ENCODE measurements at regions not wholly inside any gene's neighbourhood (a gene's known extent, or its start where the extent isn't known, plus 50 kb on each side); places are given as distances from the start of the nearest gene placed in this dataset.

DNA sequence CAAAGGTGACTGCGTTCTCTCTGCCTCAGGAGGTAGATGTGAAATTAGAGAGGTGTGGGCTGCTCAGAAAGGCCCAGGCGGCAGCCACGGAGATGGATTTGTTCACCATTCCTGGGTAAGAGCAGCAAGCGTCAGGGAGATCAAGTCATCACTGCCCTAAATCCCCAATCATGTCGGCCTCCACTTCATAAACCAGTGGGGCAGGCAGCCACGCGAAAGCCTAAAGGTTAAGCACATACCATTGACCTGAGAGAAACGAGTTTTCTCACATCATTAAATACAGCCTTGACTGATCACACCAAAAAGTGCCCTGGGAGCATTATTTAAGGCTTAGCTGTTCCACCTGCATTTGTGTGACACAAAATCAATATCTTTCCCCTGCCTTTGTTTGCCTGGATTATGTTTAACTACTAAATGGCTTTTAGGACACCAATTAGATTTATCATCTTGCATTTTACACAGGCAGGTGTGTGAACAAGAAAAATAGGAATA, 50.7 kb upstream of the FOXB1 start:
- DNase-seq = no peak

DNA sequence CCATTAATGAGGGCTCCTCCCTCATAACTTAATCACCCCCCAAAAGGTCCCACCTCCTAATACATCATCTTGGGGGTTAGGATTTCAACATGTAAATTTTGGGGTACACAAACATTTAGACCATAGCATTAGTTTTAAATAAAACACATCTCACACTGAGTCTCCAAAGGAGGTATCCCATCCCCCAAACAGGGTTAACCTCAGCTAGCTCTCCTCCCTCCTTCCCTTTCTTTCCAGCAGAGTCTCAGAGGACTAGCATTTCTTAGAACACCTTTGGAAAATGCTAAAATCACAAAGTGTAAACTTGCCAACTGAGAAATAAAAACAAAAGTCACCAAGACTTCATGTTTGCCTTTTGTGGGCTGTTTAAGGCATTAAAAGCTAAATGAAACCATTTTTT, 51.2 kb upstream of the FOXB1 start:
- no peak for DNase-seq

- DNase-seq = no peak
These were observed 53.3 kb upstream of the FOXB1 start for GRCh38 chr15:59950603-59951388.

DNA sequence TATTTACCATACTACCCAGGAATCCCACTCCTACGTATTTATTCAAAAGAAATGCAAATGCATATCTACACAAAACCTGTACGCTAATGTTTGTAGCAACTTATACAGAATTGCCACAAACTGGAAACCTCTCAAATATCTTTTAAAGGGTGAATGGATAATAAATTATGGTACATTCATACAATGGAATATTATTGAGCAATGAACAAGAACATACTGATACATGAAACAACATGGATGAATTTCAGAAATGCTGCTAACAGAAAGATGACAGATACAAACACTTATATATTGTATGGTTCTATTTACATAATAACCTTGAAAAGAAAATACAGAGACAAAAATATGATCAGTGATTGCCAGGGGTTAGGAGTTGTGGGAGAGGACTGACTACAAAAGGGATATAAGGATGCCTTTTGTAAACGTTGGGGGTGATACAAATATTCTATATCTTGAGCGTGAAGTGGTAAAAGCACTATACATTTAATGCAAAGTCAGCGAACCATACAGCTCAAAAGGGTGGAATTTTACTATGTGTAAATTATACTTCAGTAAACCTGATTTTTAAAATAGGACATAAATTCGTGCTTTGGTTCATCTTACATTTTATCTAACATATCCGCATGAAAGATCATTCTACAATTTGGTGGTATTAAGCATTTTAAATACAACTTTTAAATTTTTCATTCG, 55.0 kb upstream of the FOXB1 start:
- no peak for DNase-seq

- DNase-seq = no peak
These were observed 58.0 kb upstream of the FOXB1 start for GRCh38 chr15:59946084-59946483.

DNA sequence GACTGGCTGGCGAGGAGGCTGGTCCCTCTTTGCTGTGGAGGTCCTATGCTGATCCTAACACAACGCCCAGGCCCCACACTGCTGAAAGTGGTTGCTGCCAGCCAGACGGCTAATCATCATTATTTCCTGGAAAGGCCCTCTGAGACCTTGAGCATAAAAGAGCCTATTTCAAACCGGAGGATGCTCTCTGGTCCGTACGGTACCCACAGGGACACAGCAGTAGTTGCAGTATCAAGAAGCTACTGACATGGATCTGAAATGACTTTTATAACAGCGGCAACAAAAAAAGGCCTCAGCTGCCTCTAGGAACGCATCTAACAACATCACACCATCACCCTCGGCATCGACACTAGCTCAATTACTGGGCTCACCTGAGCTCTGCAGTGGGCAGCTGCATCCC, 59.1 kb upstream of the FOXB1 start:
- DNase-seq = no peak

- no peak for DNase-seq
These were observed 62.5 kb upstream of the FOXB1 start for GRCh38 chr15:59941612-59942011.

GRCh38 chr15:59940928-59941327, 63.2 kb upstream of the FOXB1 start:
- DNase-seq = no peak

GRCh38 chr15:59940456-59940855, 63.7 kb upstream of the FOXB1 start:
- no peak for DNase-seq

DNA sequence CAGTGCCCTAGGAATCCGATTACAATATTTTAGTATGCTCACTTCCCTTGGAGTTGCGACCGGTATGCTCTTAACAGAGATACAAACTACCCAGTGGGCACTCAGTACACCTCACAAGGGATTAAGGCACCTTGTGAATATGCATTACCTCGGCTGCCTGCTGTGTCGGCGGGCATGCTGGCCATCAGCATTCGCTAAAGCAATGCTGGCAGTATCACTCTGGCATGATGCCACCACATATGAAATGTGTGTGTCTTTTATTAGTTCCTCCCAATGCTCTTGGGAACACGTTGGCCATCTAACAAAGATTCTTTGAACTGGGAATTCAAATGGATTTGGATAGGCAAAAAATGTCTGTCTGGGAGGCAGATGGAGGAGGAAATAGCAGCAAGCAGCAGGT, 67.4 kb upstream of the FOXB1 start:
- no peak for DNase-seq

DNA sequence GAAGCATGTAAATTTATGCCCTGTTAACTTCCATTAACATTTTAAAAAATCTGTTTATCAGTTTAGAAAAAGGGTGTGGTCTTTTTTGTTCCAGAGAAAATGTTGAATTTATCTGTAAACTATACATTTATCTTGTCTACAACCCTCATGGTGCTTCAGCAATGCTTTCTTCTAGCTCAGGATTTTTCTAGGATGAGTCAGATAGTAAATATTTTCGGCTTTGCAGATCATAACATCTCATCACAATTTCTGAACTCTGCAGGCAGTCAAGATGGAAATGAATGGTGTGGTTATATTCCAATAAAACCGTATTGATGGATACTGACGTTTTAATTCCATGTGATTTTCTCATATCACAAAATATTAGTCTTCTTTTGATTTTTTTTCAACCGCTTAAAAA, 70.5 kb upstream of the FOXB1 start:
- DNase-seq = no peak

GRCh38 chr15:59931646-59932261, 72.4 kb upstream of the FOXB1 start:
- no peak for DNase-seq

GRCh38 chr15:59924812-59925522, 79.1 kb upstream of the FOXB1 start:
- no peak for DNase-seq

DNA sequence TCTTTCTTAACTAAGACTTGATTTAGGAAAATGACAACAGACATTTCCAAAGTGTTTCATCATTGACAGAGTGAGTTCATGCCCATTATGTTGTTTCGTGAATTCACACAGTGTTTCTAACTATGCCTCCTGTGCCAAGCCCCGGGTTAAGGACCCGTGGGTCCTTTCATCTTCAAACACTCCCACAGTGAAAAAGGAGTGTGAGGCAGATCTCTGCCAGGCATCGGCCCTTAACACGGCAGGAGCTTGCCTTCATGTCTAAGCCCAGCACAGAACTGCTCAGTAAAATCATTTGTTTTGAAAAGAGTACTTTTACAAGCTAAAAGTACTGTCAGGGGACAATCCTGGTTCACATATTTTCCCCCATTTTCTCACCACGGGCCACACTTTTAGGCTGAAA, 80.0 kb upstream of the FOXB1 start:
- no peak for DNase-seq

GRCh38 chr15:59923508-59923907, 80.6 kb upstream of the FOXB1 start:
- DNase-seq = no peak

- no peak for DNase-seq
These were observed 84.8 kb upstream of the FOXB1 start for GRCh38 chr15:59918994-59919951.

DNA sequence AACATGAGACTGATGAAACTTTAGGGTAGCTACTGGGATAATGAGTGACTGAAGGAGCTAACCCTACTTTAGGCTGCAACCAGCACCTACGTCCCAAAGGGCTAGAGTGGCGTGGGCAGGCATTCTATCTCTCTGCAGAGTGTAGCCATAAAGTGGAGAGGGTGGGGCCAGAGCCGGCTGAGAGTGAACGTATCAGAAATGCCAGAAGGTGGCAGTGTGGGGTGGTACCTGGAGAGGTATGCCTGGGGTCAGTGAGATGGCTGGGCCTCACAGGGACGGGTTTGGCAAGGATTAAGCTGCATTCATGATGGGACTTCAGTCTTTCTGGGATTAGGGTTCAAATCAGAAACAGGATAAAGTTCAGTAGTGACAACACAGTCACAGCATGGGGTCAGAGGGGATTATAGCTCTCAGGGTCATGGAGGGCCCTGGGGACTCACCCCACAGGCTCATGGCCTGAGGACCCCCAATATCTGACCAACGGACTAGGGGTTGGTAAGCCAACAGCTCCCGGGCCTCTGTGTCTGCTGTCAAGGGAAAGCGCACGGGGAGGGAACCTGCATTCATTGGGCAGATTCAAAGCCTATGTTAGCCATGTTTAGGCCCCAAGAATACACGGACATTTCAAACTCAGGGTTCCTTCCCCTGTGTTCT, 86.5 kb upstream of the FOXB1 start:
- peak; percentile 85 for DNase-seq

DNA sequence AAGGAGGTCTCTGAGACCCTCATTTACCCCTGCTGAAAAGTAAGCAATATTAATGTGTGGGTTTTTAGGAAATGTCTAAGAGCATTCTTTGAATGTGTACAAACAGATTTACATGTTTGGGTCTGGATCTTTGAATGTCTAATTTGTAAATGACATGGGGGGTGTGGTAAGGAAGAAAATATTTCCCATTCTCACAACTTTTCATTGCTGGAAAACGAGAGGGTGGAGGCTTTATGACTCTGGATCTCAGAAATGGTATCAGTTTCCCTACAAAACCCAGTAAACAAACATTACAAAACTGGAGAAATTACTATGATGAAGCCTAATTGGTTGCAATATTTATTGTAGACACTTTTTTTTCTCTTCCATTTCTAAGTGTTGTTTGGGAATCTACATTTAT, 98.1 kb upstream of the FOXB1 start:
- no peak for DNase-seq

DNA sequence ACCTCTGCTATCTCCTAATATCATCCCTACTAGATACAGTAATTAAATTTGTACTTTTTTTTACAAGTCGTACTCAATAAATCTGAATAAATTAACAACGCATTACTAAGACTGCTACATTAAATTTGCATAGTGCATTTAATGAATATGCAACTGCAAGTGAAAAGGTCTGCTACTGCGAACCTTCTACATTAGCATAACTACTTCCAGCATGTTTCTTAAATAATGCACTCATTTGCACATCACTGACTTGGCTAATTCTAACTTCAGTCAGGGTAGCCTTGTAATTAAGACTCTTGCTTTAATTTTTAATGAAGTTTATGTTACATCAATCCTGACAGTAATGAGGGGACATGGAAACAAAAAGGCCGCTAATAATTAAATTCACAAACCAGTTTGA, 98.9 kb upstream of the FOXB1 start:
- no peak for DNase-seq

- no peak for DNase-seq
These were observed 99.5 kb upstream of the FOXB1 start for GRCh38 chr15:59904450-59905135.

DNA sequence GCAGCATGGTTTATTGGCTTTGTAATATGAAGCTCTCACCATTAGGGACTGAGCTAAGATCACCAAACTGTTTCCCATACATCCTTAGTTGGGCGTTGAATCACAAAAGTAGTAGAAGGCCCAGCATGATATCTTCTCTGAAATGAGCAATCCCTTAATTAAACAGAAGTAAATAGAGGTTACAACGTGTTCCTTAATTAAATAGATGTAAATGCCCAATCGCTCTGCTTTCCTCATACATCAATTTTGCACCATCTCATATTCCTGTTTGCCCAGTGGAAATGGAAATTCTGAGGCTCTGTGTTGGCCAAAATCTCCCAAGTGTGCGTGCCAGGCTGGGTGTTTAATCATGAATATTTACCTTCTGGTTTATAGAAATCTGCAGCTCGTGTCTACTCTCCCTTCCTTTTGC, 107.4 kb upstream of the FOXB1 start:
- no peak for DNase-seq

Measured in hematopoietic multipotent progenitor cell treated with erythropoietin and hydrocortisone succinate and interleukin-3 and kit ligand, for 4 days (in vitro differentiated cells).